ENCODE measurements at regions not wholly inside any gene's neighbourhood (a gene's known extent, or its start where the extent isn't known, plus 50 kb on each side); places are given as distances from the start of the nearest gene placed in this dataset.

- POLR2A ChIA-PET = no interaction called here
- CTCF ChIA-PET = no interaction called here
These were observed 85.3 kb upstream of the CFAP20DC start for GRCh38 chr3:59135096-59135495.

GRCh38 chr3:59133311-59133710, 83.5 kb upstream of the CFAP20DC start:
- POLR2A ChIA-PET = no interaction called here
- CTCF ChIA-PET = no interaction called here

GRCh38 chr3:59131016-59131766, 81.4 kb upstream of the CFAP20DC start:
- POLR2A ChIA-PET = no interaction called here

GRCh38 chr3:59128685-59129084, 78.9 kb upstream of the CFAP20DC start:
- POLR2A ChIA-PET = no interaction called here
- CTCF ChIA-PET = no interaction called here

More at GRCh38 chr3:59131016-59131766, 81.4 kb upstream of the CFAP20DC start:
- CTCF ChIA-PET = no interaction called here

- CTCF ChIA-PET = no interaction called here
These were observed 77.2 kb upstream of the CFAP20DC start for GRCh38 chr3:59127071-59127470.

GRCh38 chr3:59126446-59126845, 76.6 kb upstream of the CFAP20DC start:
- CTCF ChIA-PET = no interaction called here
- POLR2A ChIA-PET = no interaction called here

More at GRCh38 chr3:59127071-59127470, 77.2 kb upstream of the CFAP20DC start:
- POLR2A ChIA-PET = no interaction called here

- CTCF ChIA-PET = no interaction called here
These were observed 71.7 kb upstream of the CFAP20DC start for GRCh38 chr3:59121346-59122144.

GRCh38 chr3:59118928-59119327, 69.1 kb upstream of the CFAP20DC start:
- ChIA-PET POLR2A (no interaction called here), CTCF (no interaction called here)

More at GRCh38 chr3:59121346-59122144, 71.7 kb upstream of the CFAP20DC start:
- POLR2A ChIA-PET = no interaction called here

GRCh38 chr3:59117396-59117795, 67.6 kb upstream of the CFAP20DC start:
- ChIA-PET CTCF (no interaction called here), POLR2A (no interaction called here)

GRCh38 chr3:59116233-59116537, 66.4 kb upstream of the CFAP20DC start:
- POLR2A ChIA-PET = no interaction called here
- CTCF ChIA-PET = no interaction called here

- ChIA-PET CTCF (no interaction called here), POLR2A (no interaction called here)
These were observed 65.8 kb upstream of the CFAP20DC start for GRCh38 chr3:59115364-59116232.

GRCh38 chr3:59107856-59108815, 58.3 kb upstream of the CFAP20DC start:
- CTCF ChIA-PET = interaction anchor here (0.6 kb wide), 1 partner anchor 1414 kb away, joined by 3 read pairs; no protein-coding TSS in a partner anchor

GRCh38 chr3:59106085-59106648, 56.3 kb upstream of the CFAP20DC start:
- POLR2A ChIA-PET = no interaction called here
- CTCF ChIA-PET = interaction anchor here (0.6 kb wide), 1 partner anchor 282 kb away, joined by 3 read pairs; no protein-coding TSS in a partner anchor

More at GRCh38 chr3:59107856-59108815, 58.3 kb upstream of the CFAP20DC start:
- POLR2A ChIA-PET = no interaction called here

GRCh38 chr3:59103552-59103951, 53.7 kb upstream of the CFAP20DC start:
- ChIA-PET CTCF (no interaction called here), POLR2A (no interaction called here)

- CTCF ChIA-PET = no interaction called here
These were observed 51.5 kb upstream of the CFAP20DC start for GRCh38 chr3:59101231-59101736.

More at GRCh38 chr3:59101231-59101736, 51.5 kb upstream of the CFAP20DC start:
- POLR2A ChIA-PET = no interaction called here

Data from activated CD8-positive, alpha-beta memory T cell treated with anti-CD3 and anti-CD28 coated beads for 36 hours (primary cell).